ENCODE measurements at regions not wholly inside any gene's neighbourhood (a gene's known extent, or its start where the extent isn't known, plus 50 kb on each side); places are given as distances from the start of the nearest gene placed in this dataset.

- Mint-ChIP-seq H3K9me3 (peaks cover 0 to 3% (median 0%) of the 10 kb centered on the region in 3 donors), H3K4me3 (no peak overlapping the region), H3K4me1 (no peaks in the 10 kb centered on the region), H3K27me3 (peaks cover 2 to 3% of the 10 kb centered on the region in 2 donors), H3K27ac (no peak overlapping the region), H3K36me3 (no peaks in the 10 kb centered on the region)
- no peaks in the 10 kb centered on the region for H3K36me3 ChIP-seq (ENCODE audit: control insufficient read depth in 2 of 2, extremely low read depth in 1 of 2, insufficient read depth in 1 of 2, low read length in 1 of 2)
- POLR2A ChIA-PET = no interaction called here
- CTCF ChIA-PET = no interaction called here
- no peak overlapping the region for H3K4me3 ChIP-seq (ENCODE audit: control insufficient read depth in 1 of 2, extremely low read depth in 1 of 2, low read length in 1 of 2)
- H3K27ac ChIP-seq (ENCODE audit: low read length) = no peak overlapping the region
- no peaks in the 10 kb centered on the region for H3K9me3 ChIP-seq
- no peak for DNase-seq
- peaks cover 0 to 5% of the 10 kb centered on the region in 2 experiments for H3K27me3 ChIP-seq (replicated peaks in 1 of 2; ENCODE audit: control insufficient read depth in 2 of 2, extremely low read depth in 1 of 2, insufficient read depth in 2 of 2, low read length in 1 of 2)
- no peaks in the 10 kb centered on the region for H3K4me1 ChIP-seq (ENCODE audit: control insufficient read depth in 1 of 2, extremely low read depth in 1 of 2, insufficient read depth in 2 of 2, low read length in 2 of 2)
- 88% methylated on average over 4 of the region's 5 CpGs for WGBS (ENCODE audit: insufficient coverage)
- no peak for ATAC-seq (replicated peaks in 1 of 4)
Observed at GRCh38 chr2:120471166-120471565, 125.2 kb downstream of the INHBB start.

GRCh38 chr2:120472031-120472430, 126.1 kb downstream of the INHBB start:
- Mint-ChIP-seq H3K36me3 (no peaks in the 10 kb centered on the region), H3K4me3 (no peak overlapping the region), H3K27me3 (peaks cover 2 to 3% of the 10 kb centered on the region in 2 donors), H3K27ac (no peak overlapping the region), H3K9me3 (peaks cover 0 to 3% (median 0%) of the 10 kb centered on the region in 3 donors), H3K4me1 (no peaks in the 10 kb centered on the region)
- ATAC-seq (replicated peaks in 1 of 4) = no peak
- POLR2A ChIA-PET = no interaction called here
- CTCF ChIA-PET = no interaction called here
- no peak overlapping the region for H3K27ac ChIP-seq (ENCODE audit: low read length)
- no peak for DNase-seq
- no peaks in the 10 kb centered on the region for H3K4me1 ChIP-seq (ENCODE audit: control insufficient read depth in 1 of 2, extremely low read depth in 1 of 2, insufficient read depth in 2 of 2, low read length in 2 of 2)
- no peaks in the 10 kb centered on the region for H3K9me3 ChIP-seq
- H3K27me3 ChIP-seq (replicated peaks in 1 of 2; ENCODE audit: control insufficient read depth in 2 of 2, extremely low read depth in 1 of 2, insufficient read depth in 2 of 2, low read length in 1 of 2) = no peaks in the 10 kb centered on the region
- no peak overlapping the region for H3K4me3 ChIP-seq (ENCODE audit: control insufficient read depth in 1 of 2, extremely low read depth in 1 of 2, low read length in 1 of 2)
- H3K36me3 ChIP-seq (ENCODE audit: control insufficient read depth in 2 of 2, extremely low read depth in 1 of 2, insufficient read depth in 1 of 2, low read length in 1 of 2) = no peaks in the 10 kb centered on the region
- WGBS (ENCODE audit: insufficient coverage) = 80% methylated on average over 1 of the region's 2 CpGs

- Mint-ChIP-seq H3K36me3 (no peaks in the 10 kb centered on the region), H3K4me3 (no peak overlapping the region), H3K27me3 (peaks cover 2 to 4% of the 10 kb centered on the region in 2 donors), H3K27ac (no peak overlapping the region), H3K9me3 (peaks cover 0 to 3% (median 0%) of the 10 kb centered on the region in 3 donors), H3K4me1 (no peaks in the 10 kb centered on the region)
- WGBS (ENCODE audit: insufficient coverage) = 83% methylated on average over 3 of the region's 12 CpGs
- no peak overlapping the region for H3K27ac ChIP-seq (ENCODE audit: low read length)
- no peaks in the 10 kb centered on the region for H3K36me3 ChIP-seq (ENCODE audit: control insufficient read depth in 2 of 2, extremely low read depth in 1 of 2, insufficient read depth in 1 of 2, low read length in 1 of 2)
- H3K27me3 ChIP-seq (replicated peaks in 1 of 2; ENCODE audit: control insufficient read depth in 2 of 2, extremely low read depth in 1 of 2, insufficient read depth in 2 of 2, low read length in 1 of 2) = peaks cover 0 to 6% of the 10 kb centered on the region in 2 experiments
- no peak for DNase-seq
- ATAC-seq (replicated peaks in 1 of 4) = no peak
- CTCF ChIA-PET = no interaction called here
- H3K9me3 ChIP-seq = no peaks in the 10 kb centered on the region
- H3K4me3 ChIP-seq (ENCODE audit: control insufficient read depth in 1 of 2, extremely low read depth in 1 of 2, low read length in 1 of 2) = no peak overlapping the region
- H3K4me1 ChIP-seq (ENCODE audit: control insufficient read depth in 1 of 2, extremely low read depth in 1 of 2, insufficient read depth in 2 of 2, low read length in 2 of 2) = no peaks in the 10 kb centered on the region
- POLR2A ChIA-PET = no interaction called here
Observed at GRCh38 chr2:120472891-120473309, 127.0 kb downstream of the INHBB start.

GRCh38 chr2:120473522-120474271, 127.8 kb downstream of the INHBB start:
- H3K27me3 Mint-ChIP-seq = peaks cover 2 to 6% of the 10 kb centered on the region in 2 donors
- Histone ChIP-seq H3K4me3 (ENCODE audit: control insufficient read depth in 1 of 2, extremely low read depth in 1 of 2, low read length in 1 of 2) (no peak overlapping the region), H3K27ac (ENCODE audit: low read length) (no peak overlapping the region), H3K9me3 (no peaks in the 10 kb centered on the region), H3K36me3 (ENCODE audit: control insufficient read depth in 2 of 2, extremely low read depth in 1 of 2, insufficient read depth in 1 of 2, low read length in 1 of 2) (no peaks in the 10 kb centered on the region), H3K4me1 (ENCODE audit: control insufficient read depth in 1 of 2, extremely low read depth in 1 of 2, insufficient read depth in 2 of 2, low read length in 2 of 2) (no peaks in the 10 kb centered on the region), H3K27me3 (replicated peaks in 1 of 2; ENCODE audit: control insufficient read depth in 2 of 2, extremely low read depth in 1 of 2, insufficient read depth in 2 of 2, low read length in 1 of 2) (peaks cover 0 to 6% of the 10 kb centered on the region in 2 experiments)
- no peak for DNase-seq
- CTCF ChIA-PET = no interaction called here
- no peaks in the 10 kb centered on the region for H3K4me1 Mint-ChIP-seq
- no peak overlapping the region for H3K27ac Mint-ChIP-seq
- H3K4me3 Mint-ChIP-seq = no peak overlapping the region
- ATAC-seq (replicated peaks in 1 of 4) = no peak
- 93% methylated on average over 5 of the region's 16 CpGs for WGBS (ENCODE audit: insufficient coverage)
- no peaks in the 10 kb centered on the region for H3K36me3 Mint-ChIP-seq
- POLR2A ChIA-PET = no interaction called here
- peaks cover 0 to 3% (median 0%) of the 10 kb centered on the region in 3 donors for H3K9me3 Mint-ChIP-seq

- no peaks in the 10 kb centered on the region for H3K36me3 ChIP-seq (ENCODE audit: control insufficient read depth in 2 of 2, extremely low read depth in 1 of 2, insufficient read depth in 1 of 2, low read length in 1 of 2)
- no peaks in the 10 kb centered on the region for H3K4me1 ChIP-seq (ENCODE audit: control insufficient read depth in 1 of 2, extremely low read depth in 1 of 2, insufficient read depth in 2 of 2, low read length in 2 of 2)
- Mint-ChIP-seq H3K4me1 (no peaks in the 10 kb centered on the region), H3K27ac (no peak overlapping the region), H3K4me3 (no peak overlapping the region), H3K27me3 (peaks cover 2 to 6% of the 10 kb centered on the region in 2 donors), H3K9me3 (peaks cover 0 to 3% (median 0%) of the 10 kb centered on the region in 3 donors), H3K36me3 (no peaks in the 10 kb centered on the region)
- ChIA-PET POLR2A (no interaction called here), CTCF (no interaction called here)
- 100% methylated on average over 1 of the region's 8 CpGs for WGBS (ENCODE audit: insufficient coverage)
- no peak overlapping the region for H3K4me3 ChIP-seq (ENCODE audit: control insufficient read depth in 1 of 2, extremely low read depth in 1 of 2, low read length in 1 of 2)
- H3K9me3 ChIP-seq = no peaks in the 10 kb centered on the region
- H3K27ac ChIP-seq (ENCODE audit: low read length) = no peak overlapping the region
- DNase-seq (no peak), ATAC-seq (replicated peaks in 1 of 4) (no peak)
- peaks cover 0 to 6% of the 10 kb centered on the region in 2 experiments for H3K27me3 ChIP-seq (replicated peaks in 1 of 2; ENCODE audit: control insufficient read depth in 2 of 2, extremely low read depth in 1 of 2, insufficient read depth in 2 of 2, low read length in 1 of 2)
Observed at GRCh38 chr2:120474486-120474885, 128.6 kb downstream of the INHBB start.

- ATAC-seq (replicated peaks in 1 of 4) = no peak
- Mint-ChIP-seq H3K4me3 (no peak overlapping the region), H3K4me1 (no peaks in the 10 kb centered on the region), H3K27me3 (peaks cover 2 to 6% of the 10 kb centered on the region in 2 donors), H3K9me3 (peaks cover 0 to 3% (median 0%) of the 10 kb centered on the region in 3 donors), H3K27ac (no peak overlapping the region), H3K36me3 (no peaks in the 10 kb centered on the region)
- DNase-seq = no peak
- 80% methylated on average over 1 of the region's 7 CpGs for WGBS (ENCODE audit: insufficient coverage)
- POLR2A ChIA-PET = no interaction called here
- CTCF ChIA-PET = no interaction called here
- Histone ChIP-seq H3K9me3 (no peaks in the 10 kb centered on the region), H3K4me3 (ENCODE audit: control insufficient read depth in 1 of 2, extremely low read depth in 1 of 2, low read length in 1 of 2) (no peak overlapping the region), H3K4me1 (ENCODE audit: control insufficient read depth in 1 of 2, extremely low read depth in 1 of 2, insufficient read depth in 2 of 2, low read length in 2 of 2) (no peaks in the 10 kb centered on the region), H3K27ac (ENCODE audit: low read length) (no peak overlapping the region), H3K36me3 (ENCODE audit: control insufficient read depth in 2 of 2, extremely low read depth in 1 of 2, insufficient read depth in 1 of 2, low read length in 1 of 2) (no peaks in the 10 kb centered on the region), H3K27me3 (replicated peaks in 1 of 2; ENCODE audit: control insufficient read depth in 2 of 2, extremely low read depth in 1 of 2, insufficient read depth in 2 of 2, low read length in 1 of 2) (peaks cover 0 to 9% of the 10 kb centered on the region in 2 experiments)
Observed at GRCh38 chr2:120476141-120476540, 130.2 kb downstream of the INHBB start.

All from T-cell (primary cell).